CD8-positive, alpha-beta memory T cell (primary cell): ENCODE measurements at regions not wholly inside any gene's neighbourhood (a gene's known extent, or its start where the extent isn't known, plus 50 kb on each side); places are given as distances from the start of the nearest gene placed in this dataset.

ENCODE experiments used
- CTCF ChIA-PET: fragments of 350-600 bp; sonication (Branson Sonifier 250); formaldehyde crosslinking; loops from one replicate; lab custom pipeline; 2021; ENCODE audit warnings: antibody characterized with exemption; lab: Charles Lee
- POLR2A ChIA-PET: fragments of 350-600 bp; sonication (Branson Sonifier 250); formaldehyde crosslinking; loops from one replicate; lab custom pipeline; 2021; ENCODE audit warnings: antibody characterized with exemption; lab: Charles Lee
- DNase-seq, 5 donors: peaks; one replicate each; pipeline versions ENCODE4 v3.0.0 to v3.0.0-alpha.2; 2020 to 2022; ENCODE audit warnings: mixed read lengths in 1 of 5
- H3K27ac ChIP-seq: one replicate; pipeline ENCODE4 v1.7.0; 2013; ENCODE audit warnings: low read depth, mild to moderate bottlenecking, low read length, moderate library complexity
- H3K27me3 ChIP-seq: 2 replicates; pipeline ENCODE4 v1.7.0; 2013; ENCODE audit warnings: low read length, mild to moderate bottlenecking; ENCODE audit not compliant: insufficient read depth, poor library complexity, severe bottlenecking
- H3K36me3 ChIP-seq: 2 replicates; pipeline ENCODE4 v1.7.0; 2013; ENCODE audit warnings: mild to moderate bottlenecking, low read length, moderate library complexity; ENCODE audit not compliant: insufficient read depth
- H3K4me1 ChIP-seq: 2 replicates; pipeline ENCODE4 v1.7.0; 2013; ENCODE audit warnings: mild to moderate bottlenecking, low read length, moderate library complexity; ENCODE audit not compliant: insufficient read depth
- H3K4me3 ChIP-seq: 2 replicates; pipeline ENCODE4 v1.7.0; 2013; ENCODE audit warnings: mild to moderate bottlenecking, low read length
- H3K9me3 ChIP-seq: 2 replicates; pipeline ENCODE4 v1.7.0; 2013; ENCODE audit warnings: mild to moderate bottlenecking, low read length
- H3K27ac Mint-ChIP-seq, 8 donors: one replicate each; pipeline ENCODE4 v1.8.0; 2020 to 2021; ENCODE audit warnings: mixed read lengths in 8 of 8, mild to moderate bottlenecking in 6 of 8, inconsistent platforms in 3 of 8, moderate library complexity in 3 of 8
- H3K27me3 Mint-ChIP-seq, 2 donors: one replicate each; pipeline ENCODE4 v1.8.0; 2020 to 2021; ENCODE audit warnings: mixed read lengths in 2 of 2, mild to moderate bottlenecking in 1 of 2, moderate library complexity in 1 of 2
- H3K36me3 Mint-ChIP-seq, 3 donors: one replicate each; pipeline ENCODE4 v1.8.0; 2020 to 2021; ENCODE audit warnings: mixed read lengths in 3 of 3, inconsistent platforms in 1 of 3, mild to moderate bottlenecking in 1 of 3
- H3K4me1 Mint-ChIP-seq, 3 donors: one replicate each; pipeline ENCODE4 v1.8.0; 2020 to 2021; ENCODE audit warnings: mixed read lengths in 3 of 3, inconsistent platforms in 1 of 3, mild to moderate bottlenecking in 1 of 3
- H3K4me3 Mint-ChIP-seq, 7 donors: one replicate each; pipeline ENCODE4 v1.8.0; 2020 to 2021; ENCODE audit warnings: mixed read lengths in 7 of 7, mild to moderate bottlenecking in 6 of 7, moderate library complexity in 4 of 7, inconsistent platforms in 2 of 7
- H3K9me3 Mint-ChIP-seq, 5 donors: one replicate each; pipeline ENCODE4 v1.8.0; 2020 to 2022; ENCODE audit warnings: mixed read lengths in 5 of 5, mild to moderate bottlenecking in 3 of 5, moderate library complexity in 2 of 5, inconsistent platforms in 1 of 5

- no peaks in the 10 kb centered on the region for H3K27me3 ChIP-seq
- POLR2A ChIA-PET = no interaction called here
- no peaks in the 10 kb centered on the region for H3K4me1 Mint-ChIP-seq
- H3K27me3 Mint-ChIP-seq = peaks cover 0 to 33% of the 10 kb centered on the region in 2 donors
- H3K4me1 ChIP-seq = no peaks in the 10 kb centered on the region
- no peak for DNase-seq
- H3K4me3 ChIP-seq = no peak overlapping the region
- no peaks in the 10 kb centered on the region for H3K9me3 ChIP-seq
- H3K27ac Mint-ChIP-seq = no peak overlapping the region
- no peaks in the 10 kb centered on the region for H3K36me3 ChIP-seq
- H3K36me3 Mint-ChIP-seq = peaks cover 0 to 12% (median 0%) of the 10 kb centered on the region in 3 donors
- H3K27ac ChIP-seq = no peak overlapping the region
- CTCF ChIA-PET = no interaction called here
- peaks cover 14 to 40% (median 35%) of the 10 kb centered on the region in 5 donors for H3K9me3 Mint-ChIP-seq
- H3K4me3 Mint-ChIP-seq = no peak overlapping the region
Observed at GRCh38 chr6:4381381-4381780, 246.0 kb upstream of the ECI2 start.

GRCh38 chr6:4380881-4381281 lies 245.5 kb upstream of the ECI2 start:
- Histone ChIP-seq H3K27me3 (no peaks in the 10 kb centered on the region), H3K36me3 (no peaks in the 10 kb centered on the region), H3K9me3 (no peaks in the 10 kb centered on the region), H3K4me1 (no peaks in the 10 kb centered on the region), H3K27ac (no peak overlapping the region), H3K4me3 (no peak overlapping the region)
- Mint-ChIP-seq H3K27ac (no peak overlapping the region), H3K27me3 (peaks cover 0 to 30% of the 10 kb centered on the region in 2 donors), H3K9me3 (peaks cover 14 to 40% (median 33%) of the 10 kb centered on the region in 5 donors), H3K4me3 (no peak overlapping the region), H3K4me1 (no peaks in the 10 kb centered on the region), H3K36me3 (peaks cover 0 to 12% (median 0%) of the 10 kb centered on the region in 3 donors)
- CTCF ChIA-PET = no interaction called here
- POLR2A ChIA-PET = no interaction called here
- DNase-seq = no peak

- no peaks in the 10 kb centered on the region for H3K27me3 ChIP-seq
- Mint-ChIP-seq H3K4me3 (no peak overlapping the region), H3K27ac (no peak overlapping the region), H3K9me3 (peaks cover 14 to 34% (median 30%) of the 10 kb centered on the region in 5 donors), H3K27me3 (peaks cover 0 to 35% of the 10 kb centered on the region in 2 donors), H3K4me1 (no peaks in the 10 kb centered on the region), H3K36me3 (peaks cover 0 to 12% (median 0%) of the 10 kb centered on the region in 3 donors)
- no peak for DNase-seq
- no peaks in the 10 kb centered on the region for H3K9me3 ChIP-seq
- POLR2A ChIA-PET = no interaction called here
- no peaks in the 10 kb centered on the region for H3K36me3 ChIP-seq
- H3K27ac ChIP-seq = no peak overlapping the region
- no peak overlapping the region for H3K4me3 ChIP-seq
- H3K4me1 ChIP-seq = no peaks in the 10 kb centered on the region
- CTCF ChIA-PET = no interaction called here
Observed at GRCh38 chr6:4379958-4380357, 244.6 kb upstream of the ECI2 start.

DNA sequence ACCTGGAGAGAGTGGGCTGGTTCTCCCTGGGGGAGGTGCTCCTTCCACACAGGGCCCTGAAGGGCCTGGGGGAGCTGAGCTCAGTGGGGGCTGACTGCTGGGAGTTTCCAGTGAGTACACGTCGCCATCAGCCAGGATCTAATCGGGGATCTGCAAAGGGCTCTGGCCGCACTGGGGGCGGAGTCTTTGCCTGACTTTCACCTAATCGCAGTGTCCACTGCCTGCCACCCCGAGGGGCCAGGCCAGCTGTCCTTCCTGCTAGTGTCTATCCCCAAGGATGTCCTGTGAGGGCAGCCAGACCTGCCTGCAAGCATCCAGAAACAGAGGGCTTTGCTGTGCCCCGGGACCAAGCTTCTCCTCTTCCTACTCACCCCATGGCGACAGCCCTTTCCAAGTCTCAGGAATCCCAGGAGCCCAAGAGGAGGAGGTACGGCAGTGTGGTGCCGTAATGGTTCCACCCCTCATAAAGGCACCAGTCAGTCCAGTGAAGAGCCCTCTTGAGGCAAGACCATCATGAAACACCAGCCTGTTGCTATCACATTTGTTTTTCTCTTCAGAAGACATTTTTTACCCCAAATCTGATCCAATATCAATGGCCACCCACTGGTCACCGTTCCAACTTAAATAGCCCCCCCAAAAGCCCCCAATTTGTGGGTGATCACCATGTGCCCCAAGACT lies 243.1 kb upstream of the ECI2 start:
- Histone ChIP-seq H3K4me3 (no peak overlapping the region), H3K4me1 (no peaks in the 10 kb centered on the region), H3K9me3 (no peaks in the 10 kb centered on the region), H3K27me3 (no peaks in the 10 kb centered on the region), H3K27ac (no peak overlapping the region), H3K36me3 (no peaks in the 10 kb centered on the region)
- peaks cover 0 to 7% (median 0%) of the 10 kb centered on the region in 3 donors for H3K36me3 Mint-ChIP-seq
- DNase-seq = no peak
- H3K4me1 Mint-ChIP-seq = no peaks in the 10 kb centered on the region
- ChIA-PET POLR2A (no interaction called here), CTCF (no interaction called here)
- no peak overlapping the region for H3K27ac Mint-ChIP-seq
- H3K4me3 Mint-ChIP-seq = no peak overlapping the region
- H3K27me3 Mint-ChIP-seq = peaks cover 0 to 38% of the 10 kb centered on the region in 2 donors
- H3K9me3 Mint-ChIP-seq = peaks cover 5 to 20% (median 19%) of the 10 kb centered on the region in 5 donors

DNA sequence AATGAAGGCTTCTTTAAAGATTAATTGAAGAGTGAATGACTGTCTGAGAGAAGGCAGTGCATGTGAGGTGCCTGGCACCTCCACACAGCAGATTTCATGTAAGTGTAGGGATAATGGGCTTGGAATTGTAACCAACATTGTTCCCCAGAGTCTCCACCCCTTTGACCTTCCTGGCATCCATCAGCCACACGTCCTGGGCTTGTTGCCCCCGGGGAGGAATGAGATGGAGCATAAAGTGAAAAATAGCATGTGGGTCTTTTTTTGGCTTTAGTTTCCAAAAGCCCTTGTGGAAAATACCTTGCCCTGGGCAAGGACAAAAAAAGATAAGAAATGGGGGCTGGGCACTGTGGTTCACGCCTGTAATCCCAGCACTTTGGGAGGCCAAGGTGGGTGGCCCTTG lies 242.2 kb upstream of the ECI2 start:
- Histone ChIP-seq H3K36me3 (no peaks in the 10 kb centered on the region), H3K27ac (no peak overlapping the region), H3K4me1 (no peaks in the 10 kb centered on the region), H3K4me3 (no peak overlapping the region), H3K27me3 (no peaks in the 10 kb centered on the region), H3K9me3 (no peaks in the 10 kb centered on the region)
- no peak overlapping the region for H3K4me3 Mint-ChIP-seq
- H3K27ac Mint-ChIP-seq = no peak overlapping the region
- peaks cover 0 to 4% (median 0%) of the 10 kb centered on the region in 3 donors for H3K36me3 Mint-ChIP-seq
- H3K9me3 Mint-ChIP-seq = peaks cover 0 to 12% (median 10%) of the 10 kb centered on the region in 5 donors
- H3K4me1 Mint-ChIP-seq = no peaks in the 10 kb centered on the region
- ChIA-PET CTCF (no interaction called here), POLR2A (no interaction called here)
- no peak for DNase-seq
- H3K27me3 Mint-ChIP-seq = peaks cover 7 to 38% of the 10 kb centered on the region in 2 donors

DNA sequence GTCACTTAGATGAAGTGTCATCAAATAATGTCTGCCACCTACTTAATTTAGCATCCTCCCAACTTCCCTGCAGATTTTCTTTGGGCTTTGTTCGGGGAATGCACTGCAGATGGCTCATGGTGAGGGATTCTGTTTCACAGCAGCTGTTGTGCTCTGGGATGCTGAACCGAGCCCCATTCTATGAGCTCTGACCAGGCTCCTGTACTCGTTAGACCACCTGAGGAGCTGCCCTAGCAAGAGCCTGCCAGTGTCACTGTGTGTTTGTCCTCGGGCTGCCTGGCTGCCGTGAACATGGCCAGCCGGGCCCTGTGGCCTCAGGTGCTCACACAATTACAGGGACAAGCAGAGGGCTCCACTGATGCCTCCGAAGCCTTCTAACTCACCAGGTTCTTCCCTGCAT lies 238.8 kb upstream of the ECI2 start:
- Histone ChIP-seq H3K36me3 (no peaks in the 10 kb centered on the region), H3K9me3 (no peaks in the 10 kb centered on the region), H3K27me3 (no peaks in the 10 kb centered on the region), H3K4me1 (no peaks in the 10 kb centered on the region), H3K4me3 (no peak overlapping the region), H3K27ac (no peak overlapping the region)
- Mint-ChIP-seq H3K4me1 (no peaks in the 10 kb centered on the region), H3K9me3 (peaks cover 0 to 3% (median 0%) of the 10 kb centered on the region in 5 donors), H3K27me3 (peaks cover 7 to 33% of the 10 kb centered on the region in 2 donors), H3K36me3 (no peaks in the 10 kb centered on the region), H3K4me3 (no peak overlapping the region), H3K27ac (no peak overlapping the region)
- ChIA-PET CTCF (no interaction called here), POLR2A (no interaction called here)
- DNase-seq = no peak

DNA sequence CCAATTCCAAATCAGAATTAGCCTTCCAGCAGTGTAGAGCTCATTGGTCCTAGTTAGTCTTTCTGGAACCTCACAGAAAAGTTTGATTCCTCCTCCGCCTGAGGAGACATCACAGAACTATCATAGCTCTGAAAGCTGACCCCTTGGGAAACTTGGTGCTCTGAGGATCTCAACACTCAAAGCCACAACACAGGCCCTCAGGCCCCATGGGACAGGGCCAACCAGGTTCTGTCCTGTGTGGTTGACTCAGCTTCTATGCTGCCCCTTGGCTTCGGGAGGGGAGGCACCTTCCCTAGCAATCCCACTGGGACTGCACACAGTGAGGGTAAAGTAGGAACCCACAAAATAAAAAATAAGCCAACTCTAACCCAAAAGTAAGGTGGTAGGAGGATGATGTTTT lies 237.5 kb upstream of the ECI2 start:
- H3K27ac Mint-ChIP-seq = no peak overlapping the region
- H3K4me1 Mint-ChIP-seq = no peaks in the 10 kb centered on the region

GRCh38 chr6:4371207-4371921 lies 236.0 kb upstream of the ECI2 start:
- peaks cover 0 to 2% (median 0%) of the 10 kb centered on the region in 5 donors for H3K9me3 Mint-ChIP-seq
- ChIA-PET CTCF (no interaction called here), POLR2A (no interaction called here)
- peaks cover 7 to 27% of the 10 kb centered on the region in 2 donors for H3K27me3 Mint-ChIP-seq
- peak overlapping the region; percentile 48 for H3K27ac ChIP-seq
- DNase-seq = no peak
- no peaks in the 10 kb centered on the region for H3K27me3 ChIP-seq
- H3K36me3 ChIP-seq = no peaks in the 10 kb centered on the region
- H3K4me1 ChIP-seq = no peaks in the 10 kb centered on the region
- H3K4me3 Mint-ChIP-seq = no peak overlapping the region
- H3K36me3 Mint-ChIP-seq = no peaks in the 10 kb centered on the region
- no peak overlapping the region for H3K27ac Mint-ChIP-seq
- H3K9me3 ChIP-seq = no peaks in the 10 kb centered on the region
- H3K4me1 Mint-ChIP-seq = no peaks in the 10 kb centered on the region
- H3K4me3 ChIP-seq = no peak overlapping the region

More for the DNA sequence above, 237.5 kb upstream of the ECI2 start:
- DNase-seq = no peak
- no peaks in the 10 kb centered on the region for H3K9me3 ChIP-seq
- peaks cover 0 to 2% (median 0%) of the 10 kb centered on the region in 5 donors for H3K9me3 Mint-ChIP-seq
- ChIA-PET CTCF (no interaction called here), POLR2A (no interaction called here)
- no peaks in the 10 kb centered on the region for H3K27me3 ChIP-seq
- H3K36me3 Mint-ChIP-seq = no peaks in the 10 kb centered on the region
- H3K36me3 ChIP-seq = no peaks in the 10 kb centered on the region
- H3K27ac ChIP-seq = no peak overlapping the region
- no peak overlapping the region for H3K4me3 Mint-ChIP-seq
- H3K27me3 Mint-ChIP-seq = peaks cover 7 to 27% of the 10 kb centered on the region in 2 donors
- H3K4me3 ChIP-seq = no peak overlapping the region
- H3K4me1 ChIP-seq = no peaks in the 10 kb centered on the region
